Karpas-422 (cell line): ENCODE measurements at regions not wholly inside any gene's neighbourhood (a gene's known extent, or its start where the extent isn't known, plus 50 kb on each side); places are given as distances from the start of the nearest gene placed in this dataset. TPM values are rescaled to one million over a fixed set of nuclear protein-coding genes. Genes with fewer than 3 reads are reported as not detected.
A peak's percentile ranks its signal among the peaks of the same experiment; 100 is the strongest.

ENCODE experiments used
- small RNA-seq: library from RNA; depleted of rRNA; stranded (forward); fragments of <200 nt; gene quantifications from one replicate; pipeline ENCODE3, GENCODE V24; 2014

Small RNA genes in the stretch of these regions (small RNA-seq; reads per million reads assigned to genes)
- gene AL158828.1, result not detected
- 1.7 reads per million, percentile 48 among the genes with 10 or more reads in this experiment for gene RNU2-36P
